OCI-LY7 (cell line): ENCODE measurements at regions not wholly inside any gene's neighbourhood (a gene's known extent, or its start where the extent isn't known, plus 50 kb on each side); places are given as distances from the start of the nearest gene placed in this dataset.

Experiments
- CTCF ChIP-seq: fragments of 200-600 bp; sonication (generic); conservative IDR thresholded peaks from 2 replicates; pipeline ENCODE4 v1.5.1; 2014; ENCODE audit warnings: mild to moderate bottlenecking, antibody characterized with exemption, low read length, moderate library complexity, mixed read lengths
- EZH2phosphoT487 ChIP-seq: fragments of 200-600 bp; sonication (generic); IDR thresholded peaks from 2 replicates; pipeline ENCODE4 v1.6.1; 2018; ENCODE audit warnings: low read depth, borderline replicate concordance, mild to moderate bottlenecking, mixed run types, antibody characterized with exemption, low read length, moderate library complexity, mixed read lengths

- TF ChIP-seq CTCF (no peak), EZH2phosphoT487 (no peak)
Observed at GRCh38 chr2:45089554-45090261, 80.5 kb upstream of the SIX2 start.
